GM23338 (cell line): ENCODE measurements at regions not wholly inside any gene's neighbourhood (a gene's known extent, or its start where the extent isn't known, plus 50 kb on each side); places are given as distances from the start of the nearest gene placed in this dataset.

Source experiments
- ATAC-seq: fragments of 200-7000 bp; cut with Tn5 transposase; 3 replicates; pipeline ENCODE4 v1.9.1; 2020
- DNase-seq: peaks from one replicate; pipeline ENCODE4 v3.0.0-alpha.2; 2015; ENCODE audit warnings: low spot score
- H2AFZ ChIP-seq: fragments of 200-600 bp; sonication (generic); 2 replicates; pipeline ENCODE4 v1.8.0; 2016; ENCODE audit warnings: antibody characterized with exemption, mild to moderate bottlenecking, moderate library complexity
- H3F3A ChIP-seq: fragments of 200-600 bp; sonication (generic); replicated peaks from 2 replicates; pipeline ENCODE4 v1.8.0; 2017; ENCODE audit warnings: antibody characterized with exemption, mixed run types, low read depth
- H3K27ac ChIP-seq: fragments of 200-600 bp; sonication (generic); 2 replicates; pipeline ENCODE4 v1.6.1; 2016; ENCODE audit warnings: low read depth
- H3K27me3 ChIP-seq: fragments of 200-600 bp; sonication (generic); 2 replicates; pipeline ENCODE4 v1.8.0; 2016; ENCODE audit warnings: mild to moderate bottlenecking, mixed run types, moderate library complexity; ENCODE audit not compliant: insufficient read depth
- H3K36me3 ChIP-seq: fragments of 200-600 bp; sonication (generic); 2 replicates; pipeline ENCODE4 v1.8.0; 2016; ENCODE audit warnings: mild to moderate bottlenecking; ENCODE audit not compliant: insufficient read depth
- H3K4me1 ChIP-seq: fragments of 200-600 bp; sonication (generic); 2 replicates; pipeline ENCODE4 v1.8.0; 2016; ENCODE audit warnings: mild to moderate bottlenecking, moderate library complexity; ENCODE audit not compliant: insufficient read depth
- H3K4me2 ChIP-seq: fragments of 200-600 bp; sonication (generic); 2 replicates; pipeline ENCODE4 v1.7.1; 2017; ENCODE audit warnings: mixed run types
- H3K4me3 ChIP-seq: fragments of 200-600 bp; sonication (generic); 2 replicates; pipeline ENCODE4 v1.6.1; 2016; ENCODE audit warnings: mixed run types
- H3K79me2 ChIP-seq: fragments of 200-600 bp; sonication (generic); replicated peaks from 2 replicates; pipeline ENCODE4 v1.8.0; 2017; ENCODE audit warnings: mild to moderate bottlenecking; ENCODE audit not compliant: insufficient read depth
- H3K9me2 ChIP-seq: fragments of 200-600 bp; sonication (generic); 2 replicates; pipeline ENCODE4 v1.8.0; 2017; ENCODE audit not compliant: insufficient read depth
- H4K20me1 ChIP-seq: fragments of 200-600 bp; sonication (generic); replicated peaks from 2 replicates; pipeline ENCODE4 v1.8.0; 2017; ENCODE audit warnings: mild to moderate bottlenecking; ENCODE audit not compliant: insufficient read depth
- H3K27ac Mint-ChIP-seq: 2 replicates; pipeline ENCODE4 v1.8.0; 2020; ENCODE audit warnings: inconsistent platforms, mild to moderate bottlenecking, moderate library complexity, mixed read lengths
- H3K27me3 Mint-ChIP-seq: 3 replicates; pipeline ENCODE4 v1.8.0; 2022; ENCODE audit warnings: low read depth, mild to moderate bottlenecking, moderate library complexity, mixed read lengths, inconsistent platforms; ENCODE audit not compliant: insufficient read depth, poor library complexity
- H3K36me3 Mint-ChIP-seq: 3 replicates; pipeline ENCODE4 v1.8.0; 2021; ENCODE audit warnings: low read depth, mild to moderate bottlenecking, inconsistent platforms, moderate library complexity, mixed read lengths
- H3K4me1 Mint-ChIP-seq: 3 replicates; pipeline ENCODE4 v1.8.0; 2020; ENCODE audit warnings: mild to moderate bottlenecking, inconsistent platforms, mixed read lengths
- H3K4me3 Mint-ChIP-seq: 3 replicates; pipeline ENCODE4 v1.8.0; 2021; ENCODE audit warnings: moderate library complexity, mild to moderate bottlenecking, inconsistent platforms, mixed read lengths
- H3K9me3 Mint-ChIP-seq: 3 replicates; pipeline ENCODE4 v1.8.0; 2020; ENCODE audit warnings: moderate library complexity, mild to moderate bottlenecking, inconsistent platforms, mixed read lengths
- CREB1 ChIP-seq: fragments of 250-450 bp; sonication (Bioruptor Pico); IDR thresholded peaks from 2 replicates; pipeline ENCODE4 v1.5.0; 2020; ENCODE audit warnings: low read depth, mild to moderate bottlenecking, moderate library complexity
- ETS1 ChIP-seq: IDR thresholded peaks from 2 replicates; pipeline ENCODE4 v1.6.1; 2016; ENCODE audit warnings: antibody characterized with exemption
- EZH2 ChIP-seq: fragments of 200-600 bp; sonication (generic); IDR thresholded peaks from one replicate; pipeline ENCODE4 v1.8.0; 2017; ENCODE audit warnings: antibody characterized with exemption, mild to moderate bottlenecking, low read depth; ENCODE audit not compliant: unreplicated experiment
- EZH2phosphoT487 ChIP-seq: fragments of 200-600 bp; sonication (generic); IDR thresholded peaks from one replicate; pipeline ENCODE4 v1.8.1; 2018; ENCODE audit warnings: antibody characterized with exemption; ENCODE audit not compliant: unreplicated experiment
- JUNB ChIP-seq: IDR thresholded peaks from one replicate; pipeline ENCODE4 v1.6.1; 2016; ENCODE audit warnings: antibody characterized with exemption; ENCODE audit not compliant: unreplicated experiment
- NANOG ChIP-seq: IDR thresholded peaks from 2 replicates; pipeline ENCODE4 v1.6.1; 2016; ENCODE audit warnings: antibody characterized with exemption, borderline replicate concordance
- POLR2AphosphoS5 ChIP-seq: IDR thresholded peaks from 2 replicates; pipeline ENCODE4 v1.6.1; 2016; ENCODE audit warnings: antibody characterized with exemption, low read depth
- STAT1 ChIP-seq: IDR thresholded peaks from one replicate; pipeline ENCODE4 v1.6.1; 2016; ENCODE audit warnings: antibody characterized with exemption; ENCODE audit not compliant: unreplicated experiment
- ZNF114 ChIP-seq: fragments of 250-450 bp; sonication (Bioruptor Pico); IDR thresholded peaks from 2 replicates; pipeline ENCODE4 v1.5.0; 2020; ENCODE audit warnings: mild to moderate bottlenecking, moderate library complexity
- ZNF331 ChIP-seq: fragments of 250-450 bp; sonication (Bioruptor Pico); IDR thresholded peaks from 2 replicates; pipeline ENCODE4 v1.5.0; 2020; ENCODE audit warnings: low read depth, mild to moderate bottlenecking, moderate library complexity
- TF ChIP-seq, protein P1 (sequence below): IDR thresholded peaks from one replicate; pipeline ENCODE4 v1.6.1; 2018; ENCODE audit warnings: antibody characterized with exemption; ENCODE audit not compliant: unreplicated experiment
- TF ChIP-seq, protein P2 (sequence below), 2 experiments: fragments of 200-600 bp in 1 of 2; sonication (generic) in 1 of 2; conservative IDR thresholded peaks; 2 replicates each; pipeline versions ENCODE4 v1.5.1 to v1.6.1; 2016 to 2017; ENCODE audit warnings: antibody characterized with exemption in 2 of 2, low read depth in 2 of 2, mild to moderate bottlenecking in 2 of 2, moderate library complexity in 1 of 2
- TF ChIP-seq, protein P3 (sequence below): fragments of 250-450 bp; sonication (Bioruptor Pico); IDR thresholded peaks from 2 replicates; pipeline ENCODE4 v1.5.0; 2020; ENCODE audit warnings: mild to moderate bottlenecking, moderate library complexity

DNA sequence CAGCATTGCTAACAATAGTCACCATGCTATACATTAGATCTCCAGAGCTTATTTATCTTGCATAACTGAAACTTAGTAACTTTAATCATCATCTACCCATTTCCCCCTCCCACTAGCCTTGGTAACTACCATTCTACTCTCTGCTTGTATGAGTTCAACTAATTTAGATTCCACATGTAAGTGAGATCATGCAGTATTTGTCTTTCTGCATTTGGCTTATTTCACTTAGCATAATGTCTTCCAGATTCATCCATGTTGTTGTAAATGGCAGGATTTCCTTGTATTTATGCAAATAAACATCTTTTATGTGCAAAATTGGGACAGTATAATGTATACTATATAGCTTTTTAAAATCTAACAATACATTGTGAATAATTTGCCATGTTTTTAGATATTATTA is 66.0 kb upstream of the ZBED5 start:
- Histone ChIP-seq H3K79me2 (no peaks in the 10 kb centered on the region), H3K27me3 (peaks cover 5% of the 10 kb centered on the region; the same call in 1 of the 2 replicates), H2AFZ (no peak overlapping the region), H3K4me1 (no peaks in the 10 kb centered on the region), H4K20me1 (no peaks in the 10 kb centered on the region), H3F3A (no peaks in the 10 kb centered on the region), H3K4me3 (no peak overlapping the region), H3K27ac (no peak overlapping the region), H3K9me2 (no peaks in the 10 kb centered on the region), H3K4me2 (no peak overlapping the region), H3K36me3 (no peaks in the 10 kb centered on the region)
- DNase-seq (no peak), ATAC-seq (no peak)
- TF ChIP-seq EZH2phosphoT487 (no peak), ZNF331 (CRISPR knock-in tag) (no peak), EZH2 (no peak), NANOG (no peak), CREB1 (CRISPR knock-in tag) (no peak), POLR2AphosphoS5 (no peak), ETS1 (no peak), JUNB (no peak), STAT1 (no peak), ZNF114 (CRISPR knock-in tag) (no peak)
- TF ChIP-seq, protein P1, sequence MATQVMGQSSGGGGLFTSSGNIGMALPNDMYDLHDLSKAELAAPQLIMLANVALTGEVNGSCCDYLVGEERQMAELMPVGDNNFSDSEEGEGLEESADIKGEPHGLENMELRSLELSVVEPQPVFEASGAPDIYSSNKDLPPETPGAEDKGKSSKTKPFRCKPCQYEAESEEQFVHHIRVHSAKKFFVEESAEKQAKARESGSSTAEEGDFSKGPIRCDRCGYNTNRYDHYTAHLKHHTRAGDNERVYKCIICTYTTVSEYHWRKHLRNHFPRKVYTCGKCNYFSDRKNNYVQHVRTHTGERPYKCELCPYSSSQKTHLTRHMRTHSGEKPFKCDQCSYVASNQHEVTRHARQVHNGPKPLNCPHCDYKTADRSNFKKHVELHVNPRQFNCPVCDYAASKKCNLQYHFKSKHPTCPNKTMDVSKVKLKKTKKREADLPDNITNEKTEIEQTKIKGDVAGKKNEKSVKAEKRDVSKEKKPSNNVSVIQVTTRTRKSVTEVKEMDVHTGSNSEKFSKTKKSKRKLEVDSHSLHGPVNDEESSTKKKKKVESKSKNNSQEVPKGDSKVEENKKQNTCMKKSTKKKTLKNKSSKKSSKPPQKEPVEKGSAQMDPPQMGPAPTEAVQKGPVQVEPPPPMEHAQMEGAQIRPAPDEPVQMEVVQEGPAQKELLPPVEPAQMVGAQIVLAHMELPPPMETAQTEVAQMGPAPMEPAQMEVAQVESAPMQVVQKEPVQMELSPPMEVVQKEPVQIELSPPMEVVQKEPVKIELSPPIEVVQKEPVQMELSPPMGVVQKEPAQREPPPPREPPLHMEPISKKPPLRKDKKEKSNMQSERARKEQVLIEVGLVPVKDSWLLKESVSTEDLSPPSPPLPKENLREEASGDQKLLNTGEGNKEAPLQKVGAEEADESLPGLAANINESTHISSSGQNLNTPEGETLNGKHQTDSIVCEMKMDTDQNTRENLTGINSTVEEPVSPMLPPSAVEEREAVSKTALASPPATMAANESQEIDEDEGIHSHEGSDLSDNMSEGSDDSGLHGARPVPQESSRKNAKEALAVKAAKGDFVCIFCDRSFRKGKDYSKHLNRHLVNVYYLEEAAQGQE: no peak
- TF ChIP-seq, protein P2, sequence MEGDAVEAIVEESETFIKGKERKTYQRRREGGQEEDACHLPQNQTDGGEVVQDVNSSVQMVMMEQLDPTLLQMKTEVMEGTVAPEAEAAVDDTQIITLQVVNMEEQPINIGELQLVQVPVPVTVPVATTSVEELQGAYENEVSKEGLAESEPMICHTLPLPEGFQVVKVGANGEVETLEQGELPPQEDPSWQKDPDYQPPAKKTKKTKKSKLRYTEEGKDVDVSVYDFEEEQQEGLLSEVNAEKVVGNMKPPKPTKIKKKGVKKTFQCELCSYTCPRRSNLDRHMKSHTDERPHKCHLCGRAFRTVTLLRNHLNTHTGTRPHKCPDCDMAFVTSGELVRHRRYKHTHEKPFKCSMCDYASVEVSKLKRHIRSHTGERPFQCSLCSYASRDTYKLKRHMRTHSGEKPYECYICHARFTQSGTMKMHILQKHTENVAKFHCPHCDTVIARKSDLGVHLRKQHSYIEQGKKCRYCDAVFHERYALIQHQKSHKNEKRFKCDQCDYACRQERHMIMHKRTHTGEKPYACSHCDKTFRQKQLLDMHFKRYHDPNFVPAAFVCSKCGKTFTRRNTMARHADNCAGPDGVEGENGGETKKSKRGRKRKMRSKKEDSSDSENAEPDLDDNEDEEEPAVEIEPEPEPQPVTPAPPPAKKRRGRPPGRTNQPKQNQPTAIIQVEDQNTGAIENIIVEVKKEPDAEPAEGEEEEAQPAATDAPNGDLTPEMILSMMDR (conservative IDR thresholded peaks at IDR 0.05; ENCODE audit: low read depth in 2 of 2): no peak
- TF ChIP-seq, protein P3, sequence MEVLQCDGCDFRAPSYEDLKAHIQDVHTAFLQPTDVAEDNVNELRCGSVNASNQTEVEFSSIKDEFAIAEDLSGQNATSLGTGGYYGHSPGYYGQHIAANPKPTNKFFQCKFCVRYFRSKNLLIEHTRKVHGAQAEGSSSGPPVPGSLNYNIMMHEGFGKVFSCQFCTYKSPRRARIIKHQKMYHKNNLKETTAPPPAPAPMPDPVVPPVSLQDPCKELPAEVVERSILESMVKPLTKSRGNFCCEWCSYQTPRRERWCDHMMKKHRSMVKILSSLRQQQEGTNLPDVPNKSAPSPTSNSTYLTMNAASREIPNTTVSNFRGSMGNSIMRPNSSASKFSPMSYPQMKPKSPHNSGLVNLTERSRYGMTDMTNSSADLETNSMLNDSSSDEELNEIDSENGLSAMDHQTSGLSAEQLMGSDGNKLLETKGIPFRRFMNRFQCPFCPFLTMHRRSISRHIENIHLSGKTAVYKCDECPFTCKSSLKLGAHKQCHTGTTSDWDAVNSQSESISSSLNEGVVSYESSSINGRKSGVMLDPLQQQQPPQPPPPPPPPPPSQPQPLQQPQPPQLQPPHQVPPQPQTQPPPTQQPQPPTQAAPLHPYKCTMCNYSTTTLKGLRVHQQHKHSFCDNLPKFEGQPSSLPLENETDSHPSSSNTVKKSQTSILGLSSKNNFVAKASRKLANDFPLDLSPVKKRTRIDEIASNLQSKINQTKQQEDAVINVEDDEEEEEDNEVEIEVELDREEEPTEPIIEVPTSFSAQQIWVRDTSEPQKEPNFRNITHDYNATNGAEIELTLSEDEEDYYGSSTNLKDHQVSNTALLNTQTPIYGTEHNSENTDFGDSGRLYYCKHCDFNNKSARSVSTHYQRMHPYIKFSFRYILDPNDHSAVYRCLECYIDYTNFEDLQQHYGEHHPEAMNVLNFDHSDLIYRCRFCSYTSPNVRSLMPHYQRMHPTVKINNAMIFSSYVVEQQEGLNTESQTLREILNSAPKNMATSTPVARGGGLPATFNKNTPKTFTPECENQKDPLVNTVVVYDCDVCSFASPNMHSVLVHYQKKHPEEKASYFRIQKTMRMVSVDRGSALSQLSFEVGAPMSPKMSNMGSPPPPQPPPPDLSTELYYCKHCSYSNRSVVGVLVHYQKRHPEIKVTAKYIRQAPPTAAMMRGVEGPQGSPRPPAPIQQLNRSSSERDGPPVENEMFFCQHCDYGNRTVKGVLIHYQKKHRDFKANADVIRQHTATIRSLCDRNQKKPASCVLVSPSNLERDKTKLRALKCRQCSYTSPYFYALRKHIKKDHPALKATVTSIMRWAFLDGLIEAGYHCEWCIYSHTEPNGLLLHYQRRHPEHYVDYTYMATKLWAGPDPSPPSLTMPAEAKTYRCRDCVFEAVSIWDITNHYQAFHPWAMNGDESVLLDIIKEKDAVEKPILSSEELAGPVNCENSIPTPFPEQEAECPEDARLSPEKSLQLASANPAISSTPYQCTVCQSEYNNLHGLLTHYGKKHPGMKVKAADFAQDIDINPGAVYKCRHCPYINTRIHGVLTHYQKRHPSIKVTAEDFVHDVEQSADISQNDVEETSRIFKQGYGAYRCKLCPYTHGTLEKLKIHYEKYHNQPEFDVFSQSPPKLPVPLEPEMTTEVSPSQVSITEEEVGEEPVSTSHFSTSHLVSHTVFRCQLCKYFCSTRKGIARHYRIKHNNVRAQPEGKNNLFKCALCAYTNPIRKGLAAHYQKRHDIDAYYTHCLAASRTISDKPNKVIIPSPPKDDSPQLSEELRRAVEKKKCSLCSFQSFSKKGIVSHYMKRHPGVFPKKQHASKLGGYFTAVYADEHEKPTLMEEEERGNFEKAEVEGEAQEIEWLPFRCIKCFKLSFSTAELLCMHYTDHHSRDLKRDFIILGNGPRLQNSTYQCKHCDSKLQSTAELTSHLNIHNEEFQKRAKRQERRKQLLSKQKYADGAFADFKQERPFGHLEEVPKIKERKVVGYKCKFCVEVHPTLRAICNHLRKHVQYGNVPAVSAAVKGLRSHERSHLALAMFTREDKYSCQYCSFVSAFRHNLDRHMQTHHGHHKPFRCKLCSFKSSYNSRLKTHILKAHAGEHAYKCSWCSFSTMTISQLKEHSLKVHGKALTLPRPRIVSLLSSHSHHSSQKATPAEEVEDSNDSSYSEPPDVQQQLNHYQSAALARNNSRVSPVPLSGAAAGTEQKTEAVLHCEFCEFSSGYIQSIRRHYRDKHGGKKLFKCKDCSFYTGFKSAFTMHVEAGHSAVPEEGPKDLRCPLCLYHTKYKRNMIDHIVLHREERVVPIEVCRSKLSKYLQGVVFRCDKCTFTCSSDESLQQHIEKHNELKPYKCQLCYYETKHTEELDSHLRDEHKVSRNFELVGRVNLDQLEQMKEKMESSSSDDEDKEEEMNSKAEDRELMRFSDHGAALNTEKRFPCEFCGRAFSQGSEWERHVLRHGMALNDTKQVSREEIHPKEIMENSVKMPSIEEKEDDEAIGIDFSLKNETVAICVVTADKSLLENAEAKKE: no peak
- Mint-ChIP-seq H3K4me1 (peaks cover 8% of the 10 kb centered on the region; the same call in 2 of the 3 replicates), H3K9me3 (peaks cover under 1% of the 10 kb centered on the region; the same call in 1 of the 3 replicates), H3K27ac (no peak overlapping the region), H3K36me3 (no peaks in the 10 kb centered on the region), H3K4me3 (no peak overlapping the region), H3K27me3 (peaks cover 2% of the 10 kb centered on the region)
